ENCODE measurements at regions not wholly inside any gene's neighbourhood (a gene's known extent, or its start where the extent isn't known, plus 50 kb on each side); places are given as distances from the start of the nearest gene placed in this dataset.

- DNase-seq = no peak
Measured at GRCh38 chr2:10202131-10202665, 79.7 kb downstream of the RRM2 start.

GRCh38 chr2:10204326-10205161, 82.0 kb downstream of the RRM2 start:
- DNase-seq = no peak

- no peak for DNase-seq
Measured at GRCh38 chr2:10205162-10205475, 82.6 kb downstream of the RRM2 start.

GRCh38 chr2:10208736-10209135, 86.2 kb downstream of the RRM2 start:
- DNase-seq = no peak

- DNase-seq = no peak
Measured at GRCh38 chr2:10209406-10209935, 86.9 kb downstream of the RRM2 start.

GRCh38 chr2:10210336-10210735, 87.8 kb downstream of the RRM2 start:
- DNase-seq = no peak

GRCh38 chr2:10211844-10212422, 89.4 kb downstream of the RRM2 start:
- DNase-seq = no peak

GRCh38 chr2:10212827-10213226, 89.9 kb upstream of the HPCAL1 start:
- no peak for DNase-seq

- no peak for DNase-seq
Measured at GRCh38 chr2:10214179-10214578, 88.5 kb upstream of the HPCAL1 start.

GRCh38 chr2:10215393-10215935, 87.2 kb upstream of the HPCAL1 start:
- no peak for DNase-seq

- no peak for DNase-seq
Measured at GRCh38 chr2:10216677-10217488, 85.8 kb upstream of the HPCAL1 start.

- DNase-seq = no peak
Measured at GRCh38 chr2:10217489-10218435, 84.9 kb upstream of the HPCAL1 start.

GRCh38 chr2:10220045-10220901, 82.4 kb upstream of the HPCAL1 start:
- no peak for DNase-seq

- DNase-seq = no peak
Measured at GRCh38 chr2:10220902-10221391, 81.8 kb upstream of the HPCAL1 start.

GRCh38 chr2:10221443-10221842, 81.3 kb upstream of the HPCAL1 start:
- DNase-seq = no peak

GRCh38 chr2:10221976-10222870, 80.5 kb upstream of the HPCAL1 start:
- no peak for DNase-seq

GRCh38 chr2:10223471-10223870, 79.2 kb upstream of the HPCAL1 start:
- DNase-seq = no peak

GRCh38 chr2:10223932-10224720, 78.6 kb upstream of the HPCAL1 start:
- DNase-seq = no peak

GRCh38 chr2:10224734-10225133, 78.0 kb upstream of the HPCAL1 start:
- DNase-seq = no peak
